Activated naive CD4-positive, alpha-beta T cell treated with anti-CD3 and anti-CD28 coated beads, Interleukin-2, amount 50 U/mL, for 24 hours (primary cell): ENCODE measurements at regions not wholly inside any gene's neighbourhood (a gene's known extent, or its start where the extent isn't known, plus 50 kb on each side); places are given as distances from the start of the nearest gene placed in this dataset.
A peak's percentile ranks its signal among the peaks of the same experiment; 100 is the strongest.

ENCODE experiments used
- H3K27ac Mint-ChIP-seq: one replicate; pipeline ENCODE4 v1.8.0; 2021; ENCODE audit warnings: mild to moderate bottlenecking, mixed read lengths
- H3K27me3 Mint-ChIP-seq: one replicate; pipeline ENCODE4 v1.8.0; 2021; ENCODE audit warnings: mixed read lengths
- H3K36me3 Mint-ChIP-seq: one replicate; pipeline ENCODE4 v1.8.0; 2021; ENCODE audit warnings: mixed read lengths
- H3K4me1 Mint-ChIP-seq: one replicate; pipeline ENCODE4 v1.8.0; 2021; ENCODE audit warnings: mixed read lengths
- H3K4me3 Mint-ChIP-seq: one replicate; pipeline ENCODE4 v1.8.0; 2021; ENCODE audit warnings: mild to moderate bottlenecking, mixed read lengths
- H3K9me3 Mint-ChIP-seq: one replicate; pipeline ENCODE4 v1.8.0; 2021; ENCODE audit warnings: mixed read lengths

DNA sequence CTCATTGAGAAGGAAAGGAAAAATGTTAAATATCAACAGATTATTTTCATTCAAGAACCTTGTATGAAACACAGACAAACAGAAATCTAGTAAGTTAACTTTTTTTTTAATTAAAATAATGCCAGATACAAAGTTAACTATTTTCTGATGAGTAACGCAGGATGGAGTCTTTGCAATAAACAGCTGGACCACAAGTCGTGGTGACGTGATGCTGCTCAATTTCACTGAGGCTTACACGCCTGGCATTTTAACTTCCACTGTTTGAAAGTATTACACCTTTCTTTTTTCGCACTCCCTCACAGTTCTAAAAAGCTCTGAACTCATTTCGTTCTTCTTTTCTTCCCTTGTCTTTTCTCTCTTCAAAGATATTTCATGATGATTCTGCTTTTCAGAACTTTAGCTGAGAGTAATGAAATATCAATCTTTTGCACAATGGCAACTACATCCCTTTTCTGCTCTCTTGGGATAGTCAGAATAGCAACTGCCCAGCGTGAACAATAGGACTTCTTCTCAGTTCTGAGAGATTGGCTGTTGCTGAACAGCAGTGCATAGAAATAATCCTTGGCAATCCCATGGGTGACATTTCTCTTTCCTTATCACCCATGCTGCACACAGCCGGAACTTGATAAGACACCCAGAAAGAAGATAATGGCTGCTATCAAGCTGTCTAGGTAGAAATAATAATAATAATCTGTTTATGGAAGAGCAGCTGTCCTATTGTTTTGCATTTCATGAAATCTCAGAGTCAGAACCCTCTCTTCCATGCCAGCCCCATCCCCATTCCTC, 160.5 kb downstream of the BTG1 start:
- H3K36me3 Mint-ChIP-seq, result peaks cover 11% of the 10 kb centered on the region
- no peaks in the 10 kb centered on the region for H3K27me3 Mint-ChIP-seq
- no peak overlapping the region for H3K4me3 Mint-ChIP-seq
- peaks cover 12% of the 10 kb centered on the region for H3K9me3 Mint-ChIP-seq
- H3K4me1 Mint-ChIP-seq, result peaks cover 83% of the 10 kb centered on the region
- no peak overlapping the region for H3K27ac Mint-ChIP-seq

DNA sequence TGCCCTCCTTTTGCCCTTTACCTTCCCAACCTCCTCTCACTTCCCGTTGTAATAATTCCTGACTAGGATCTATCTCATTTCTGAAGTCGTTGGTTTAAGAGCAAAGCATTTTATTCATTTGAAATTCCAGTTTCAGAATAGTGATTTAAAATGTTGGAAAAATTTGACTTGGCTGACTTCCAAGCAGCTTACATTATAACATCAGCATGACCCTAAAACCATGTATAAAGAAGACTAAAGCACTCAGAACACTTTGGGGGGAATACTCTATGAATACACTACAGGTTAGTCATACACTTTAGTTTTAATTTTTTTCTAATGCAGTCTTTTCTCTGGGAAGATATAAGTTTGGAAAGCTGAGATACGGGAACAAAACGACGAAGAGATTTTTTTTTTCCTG, 161.1 kb downstream of the BTG1 start:
- Mint-ChIP-seq H3K4me1 (peaks cover 79% of the 10 kb centered on the region), H3K27ac (peak overlapping the region; percentile 12), H3K36me3 (peaks cover 11% of the 10 kb centered on the region), H3K4me3 (no peak overlapping the region), H3K27me3 (no peaks in the 10 kb centered on the region), H3K9me3 (peaks cover 12% of the 10 kb centered on the region)

DNA sequence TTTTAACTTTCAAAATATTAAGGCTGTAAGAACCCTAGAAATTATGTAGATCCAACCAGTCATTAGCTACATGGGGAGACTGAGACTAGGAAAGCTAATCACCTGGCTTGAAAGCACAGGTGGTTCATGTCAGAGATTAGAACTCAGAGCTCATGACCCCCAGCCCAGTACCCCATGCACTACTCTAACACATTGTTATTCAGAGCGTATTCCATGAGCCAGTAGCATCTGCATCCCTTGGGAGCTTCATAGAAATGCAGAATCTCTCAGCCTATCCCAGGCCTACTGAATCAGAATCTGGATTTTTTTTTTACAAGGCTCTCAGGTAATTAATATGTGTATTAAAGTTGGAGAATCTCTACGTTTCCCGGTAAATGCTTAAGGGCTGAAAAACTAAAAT, 161.7 kb downstream of the BTG1 start:
- peaks cover 12% of the 10 kb centered on the region for H3K9me3 Mint-ChIP-seq
- peaks cover 77% of the 10 kb centered on the region for H3K4me1 Mint-ChIP-seq
- no peak overlapping the region for H3K27ac Mint-ChIP-seq

DNA sequence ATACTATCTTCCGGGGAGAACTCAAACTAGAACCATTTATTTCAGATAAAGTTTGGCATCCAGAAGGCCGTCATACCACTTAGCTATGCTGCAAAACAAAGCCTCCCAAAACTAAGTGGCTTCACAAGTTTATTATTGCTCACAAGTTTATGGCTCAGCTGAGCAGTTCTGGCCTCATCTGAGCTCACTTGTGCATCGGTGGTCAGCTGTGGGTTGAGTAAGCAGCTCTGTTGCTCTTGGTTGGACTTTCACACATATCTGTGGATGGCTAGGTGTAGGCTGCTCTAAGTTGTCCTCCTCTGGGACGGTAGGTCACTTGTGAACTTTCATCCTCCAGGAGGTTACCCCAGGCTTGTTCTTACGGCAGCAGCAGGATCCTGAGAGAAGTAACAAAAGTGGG, 162.7 kb downstream of the BTG1 start:
- peaks cover 77% of the 10 kb centered on the region for H3K4me1 Mint-ChIP-seq
- peaks cover 11% of the 10 kb centered on the region for H3K36me3 Mint-ChIP-seq
- H3K27me3 Mint-ChIP-seq, result no peaks in the 10 kb centered on the region
- peaks cover 18% of the 10 kb centered on the region for H3K9me3 Mint-ChIP-seq
- no peak overlapping the region for H3K4me3 Mint-ChIP-seq
- H3K27ac Mint-ChIP-seq, result no peak overlapping the region

More for the DNA sequence above, 161.7 kb downstream of the BTG1 start:
- peaks cover 9% of the 10 kb centered on the region for H3K36me3 Mint-ChIP-seq
- H3K27me3 Mint-ChIP-seq, result no peaks in the 10 kb centered on the region
- no peak overlapping the region for H3K4me3 Mint-ChIP-seq

DNA sequence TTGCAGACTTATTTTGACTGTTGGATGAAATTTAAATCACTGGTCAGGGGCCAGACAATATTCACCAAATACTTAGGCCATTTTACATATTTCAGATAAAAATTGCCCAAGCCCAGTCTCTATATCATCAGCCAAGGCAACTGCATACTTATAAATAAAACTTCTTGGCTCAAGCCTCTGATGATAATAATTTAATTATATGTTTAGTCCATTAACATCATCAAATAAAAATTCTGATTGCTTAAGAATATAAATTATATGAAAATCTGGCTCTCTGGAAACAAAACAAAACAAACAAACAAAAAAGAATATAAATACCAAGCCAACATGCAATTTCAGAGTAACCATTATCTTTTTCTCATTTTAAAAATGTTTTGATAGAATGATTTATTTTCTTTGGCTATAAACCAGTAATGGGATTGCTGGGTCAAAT, 165.2 kb downstream of the BTG1 start:
- H3K27ac Mint-ChIP-seq, result no peak overlapping the region
- H3K27me3 Mint-ChIP-seq, result no peaks in the 10 kb centered on the region
- H3K36me3 Mint-ChIP-seq, result peaks cover 14% of the 10 kb centered on the region
- H3K4me1 Mint-ChIP-seq, result peaks cover 67% of the 10 kb centered on the region
- peaks cover 24% of the 10 kb centered on the region for H3K9me3 Mint-ChIP-seq
- H3K4me3 Mint-ChIP-seq, result no peak overlapping the region

DNA sequence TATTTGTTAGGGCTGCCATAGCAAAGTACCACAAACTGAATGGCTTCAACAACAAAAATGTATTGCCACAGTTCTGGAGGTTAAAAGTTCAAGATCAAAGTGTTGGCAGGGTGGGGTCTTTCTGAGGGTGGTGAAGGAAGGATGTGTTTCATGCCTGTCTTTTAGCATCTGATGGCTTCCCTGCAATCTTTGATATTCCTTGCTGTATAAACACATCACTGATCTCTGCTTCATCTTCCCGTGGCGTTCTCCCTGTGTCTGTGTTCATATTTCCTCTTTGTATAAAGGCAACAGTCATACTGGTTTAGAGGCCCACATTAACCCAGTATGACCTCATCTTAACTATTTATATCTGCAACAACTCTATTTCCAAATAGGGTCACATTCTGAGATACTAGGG, 167.5 kb downstream of the BTG1 start:
- Mint-ChIP-seq H3K9me3 (peaks cover 24% of the 10 kb centered on the region), H3K36me3 (peaks cover 14% of the 10 kb centered on the region)

DNA sequence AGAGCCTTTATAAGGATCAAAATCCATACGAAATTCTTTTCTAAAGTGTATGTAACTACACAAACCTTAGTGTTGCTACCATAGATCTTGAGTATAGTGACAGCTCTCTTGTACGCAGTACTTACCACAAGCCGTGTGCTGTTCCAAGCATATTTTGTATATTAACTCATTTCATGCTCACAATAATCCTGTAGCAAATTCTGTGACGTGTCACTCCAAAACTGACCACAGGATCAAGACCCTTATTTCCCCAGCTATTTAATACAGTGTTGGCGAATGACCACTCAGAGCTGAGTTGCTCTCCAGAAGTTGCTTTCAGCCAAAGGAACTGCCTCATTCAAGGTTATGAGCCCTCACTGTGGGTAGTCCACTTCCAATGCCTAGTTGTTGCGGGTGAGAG, 169.8 kb downstream of the BTG1 start:
- H3K4me1 Mint-ChIP-seq, result peaks cover 49% of the 10 kb centered on the region

More for the DNA sequence above, 167.5 kb downstream of the BTG1 start:
- H3K27me3 Mint-ChIP-seq, result no peaks in the 10 kb centered on the region
- peak overlapping the region; percentile 28 for H3K4me3 Mint-ChIP-seq
- H3K27ac Mint-ChIP-seq, result peak overlapping the region; percentile 94
- H3K4me1 Mint-ChIP-seq, result peaks cover 66% of the 10 kb centered on the region

DNA sequence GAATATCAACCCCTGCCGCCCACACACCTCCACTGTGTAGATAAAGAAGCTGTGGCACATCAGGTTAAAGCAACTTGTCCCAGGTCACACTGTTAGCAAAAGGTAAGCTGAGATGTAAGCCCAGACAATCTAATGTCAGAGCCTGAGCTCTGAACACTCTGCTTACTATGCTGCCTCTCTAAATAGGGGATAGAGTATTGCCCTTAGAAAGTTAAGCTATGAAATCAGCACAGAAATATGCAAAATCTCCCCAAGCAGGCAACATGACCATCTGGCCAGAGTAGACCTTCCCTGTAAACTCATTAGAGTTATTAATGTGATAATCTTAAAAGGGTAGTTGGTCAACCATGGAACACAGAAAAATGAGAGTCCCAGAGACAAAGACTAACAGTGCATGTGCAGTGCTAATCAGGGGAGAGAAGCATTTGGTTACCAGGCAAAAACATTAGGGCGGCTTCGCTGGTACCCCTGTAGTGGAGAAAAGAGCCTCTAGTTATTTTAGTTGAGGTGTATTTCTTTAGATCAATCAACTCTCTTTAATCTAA, 171.0 kb downstream of the BTG1 start:
- Mint-ChIP-seq H3K4me1 (peaks cover 43% of the 10 kb centered on the region), H3K9me3 (peaks cover 12% of the 10 kb centered on the region), H3K27ac (no peak overlapping the region), H3K27me3 (no peaks in the 10 kb centered on the region), H3K4me3 (no peak overlapping the region), H3K36me3 (peaks cover 16% of the 10 kb centered on the region)

More for the DNA sequence above, 169.8 kb downstream of the BTG1 start:
- H3K36me3 Mint-ChIP-seq, result peaks cover 15% of the 10 kb centered on the region
- no peaks in the 10 kb centered on the region for H3K27me3 Mint-ChIP-seq
- no peak overlapping the region for H3K4me3 Mint-ChIP-seq
- H3K27ac Mint-ChIP-seq, result peak overlapping the region; percentile 41
- H3K9me3 Mint-ChIP-seq, result peaks cover 14% of the 10 kb centered on the region

DNA sequence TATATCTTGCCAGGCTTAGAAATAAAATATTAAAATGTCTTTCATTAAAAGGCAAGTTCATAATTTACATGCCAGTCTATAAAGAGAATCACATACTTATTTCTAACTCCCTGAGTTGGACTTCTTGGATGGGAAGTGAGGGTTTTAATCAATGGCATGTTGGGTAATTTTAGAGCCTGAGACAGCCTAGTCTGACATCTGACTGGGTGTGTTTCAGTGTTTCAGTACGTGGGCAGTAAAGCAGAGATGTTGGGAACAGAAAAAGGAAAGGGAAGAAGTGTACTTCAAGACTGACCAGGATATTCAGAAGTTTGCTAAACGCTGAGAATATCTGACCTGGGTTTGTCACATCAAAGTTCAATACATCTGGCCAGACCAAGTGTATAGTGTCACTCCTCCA, 171.8 kb downstream of the BTG1 start:
- peaks cover 12% of the 10 kb centered on the region for H3K9me3 Mint-ChIP-seq
- H3K36me3 Mint-ChIP-seq, result peaks cover 16% of the 10 kb centered on the region
- no peak overlapping the region for H3K27ac Mint-ChIP-seq
- H3K27me3 Mint-ChIP-seq, result no peaks in the 10 kb centered on the region
- peaks cover 39% of the 10 kb centered on the region for H3K4me1 Mint-ChIP-seq
- no peak overlapping the region for H3K4me3 Mint-ChIP-seq

DNA sequence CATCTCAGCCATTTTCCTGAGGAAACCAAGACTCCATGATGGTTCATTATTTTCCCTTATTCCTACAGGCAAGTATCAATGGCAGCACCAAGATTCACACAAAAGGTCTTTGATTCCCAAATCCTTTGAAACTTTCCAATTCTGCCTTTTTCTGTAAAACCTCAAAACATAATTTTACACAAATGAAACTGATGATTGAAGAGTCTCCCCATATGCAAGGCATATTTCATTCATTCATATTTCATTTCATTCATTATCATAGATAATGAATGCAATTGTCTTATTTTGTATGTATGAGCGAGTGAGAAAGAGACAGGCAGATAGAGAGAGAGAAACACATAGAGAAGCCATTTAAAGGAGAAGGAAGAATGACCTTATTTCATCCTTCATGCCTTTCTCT, 172.8 kb downstream of the BTG1 start:
- H3K36me3 Mint-ChIP-seq, result peaks cover 12% of the 10 kb centered on the region
- no peak overlapping the region for H3K4me3 Mint-ChIP-seq
- peaks cover 32% of the 10 kb centered on the region for H3K4me1 Mint-ChIP-seq
- no peaks in the 10 kb centered on the region for H3K27me3 Mint-ChIP-seq
- peaks cover 7% of the 10 kb centered on the region for H3K9me3 Mint-ChIP-seq
- no peak overlapping the region for H3K27ac Mint-ChIP-seq

DNA sequence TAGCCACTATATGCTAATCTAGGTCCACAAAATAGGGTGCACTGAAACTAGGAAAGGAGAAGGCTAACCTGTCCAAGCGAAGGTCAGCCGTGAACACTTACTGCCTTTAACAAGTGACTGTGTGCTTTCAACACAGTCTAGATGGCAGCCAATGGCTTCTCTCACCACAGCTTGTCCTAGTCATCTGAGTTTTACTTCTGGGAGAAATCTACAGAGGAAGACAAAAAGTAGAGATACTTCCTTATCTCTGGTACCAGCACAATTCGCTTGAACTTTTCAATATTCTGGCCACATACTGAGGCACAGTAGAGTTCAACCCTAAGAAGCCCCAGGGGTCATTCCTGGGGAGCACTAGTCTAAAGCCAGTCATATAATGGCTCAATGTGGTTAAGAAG, 176.9 kb downstream of the BTG1 start:
- Mint-ChIP-seq H3K4me3 (no peak overlapping the region), H3K4me1 (peaks cover 23% of the 10 kb centered on the region), H3K9me3 (peaks cover under 1% of the 10 kb centered on the region), H3K27me3 (no peaks in the 10 kb centered on the region), H3K27ac (no peak overlapping the region), H3K36me3 (peaks cover 14% of the 10 kb centered on the region)

DNA sequence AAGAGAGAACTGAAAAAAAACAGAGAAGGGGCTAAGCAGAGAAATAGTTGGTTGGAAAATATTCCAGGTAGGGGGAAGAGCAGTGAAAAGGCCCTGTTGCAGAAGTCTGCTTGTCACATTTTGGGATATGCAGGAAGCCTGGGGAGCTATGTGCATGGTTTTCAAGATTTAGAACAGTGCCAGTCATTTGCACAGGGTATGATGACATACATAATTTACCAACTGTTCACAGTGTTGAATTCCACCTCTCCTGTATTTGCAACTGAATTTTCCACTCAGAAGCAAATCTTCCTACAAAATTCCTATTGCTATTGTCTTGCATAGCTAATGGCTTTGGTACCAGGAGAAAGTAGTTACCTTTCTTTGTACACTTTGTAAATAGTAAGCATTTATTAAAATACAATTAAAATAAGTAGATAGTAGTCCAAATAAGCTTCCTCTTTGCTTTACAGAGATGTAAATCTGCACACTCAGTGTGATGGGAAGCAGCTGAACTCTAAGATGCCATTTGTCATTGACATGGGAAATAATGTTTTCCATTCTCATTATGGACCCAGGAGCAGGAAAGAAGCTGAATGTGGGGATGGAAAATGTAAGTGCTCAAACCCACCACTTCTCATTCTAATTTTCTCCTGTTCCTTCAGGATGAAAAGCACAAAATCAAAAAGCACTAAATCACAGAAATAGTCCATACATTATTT, 177.4 kb downstream of the BTG1 start:
- no peak overlapping the region for H3K27ac Mint-ChIP-seq
- peaks cover 18% of the 10 kb centered on the region for H3K36me3 Mint-ChIP-seq
- H3K4me1 Mint-ChIP-seq, result peaks cover 23% of the 10 kb centered on the region
- no peak overlapping the region for H3K4me3 Mint-ChIP-seq
- H3K27me3 Mint-ChIP-seq, result no peaks in the 10 kb centered on the region
- peaks cover 6% of the 10 kb centered on the region for H3K9me3 Mint-ChIP-seq

DNA sequence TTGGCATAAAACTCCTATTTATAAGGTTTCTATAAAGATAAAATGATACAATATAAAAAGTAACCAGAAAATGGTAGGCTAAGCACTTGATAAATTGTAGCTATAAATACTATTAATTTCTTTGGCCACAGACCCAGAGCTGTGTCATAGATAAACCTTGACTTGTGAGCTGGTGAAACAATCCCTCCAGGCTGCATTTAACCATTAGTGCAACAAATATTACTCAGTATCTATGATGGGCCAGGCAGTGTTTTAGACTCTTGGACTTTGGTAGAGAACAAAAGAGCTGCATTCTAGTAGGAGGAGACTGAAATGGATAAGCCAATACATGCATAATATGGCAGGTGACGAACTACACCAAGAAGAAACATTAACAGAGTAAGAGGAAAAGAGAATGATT, 178.1 kb downstream of the BTG1 start:
- Mint-ChIP-seq H3K4me1 (peaks cover 18% of the 10 kb centered on the region), H3K27me3 (no peaks in the 10 kb centered on the region), H3K4me3 (no peak overlapping the region), H3K36me3 (peaks cover 23% of the 10 kb centered on the region), H3K27ac (no peak overlapping the region), H3K9me3 (peaks cover 9% of the 10 kb centered on the region)

DNA sequence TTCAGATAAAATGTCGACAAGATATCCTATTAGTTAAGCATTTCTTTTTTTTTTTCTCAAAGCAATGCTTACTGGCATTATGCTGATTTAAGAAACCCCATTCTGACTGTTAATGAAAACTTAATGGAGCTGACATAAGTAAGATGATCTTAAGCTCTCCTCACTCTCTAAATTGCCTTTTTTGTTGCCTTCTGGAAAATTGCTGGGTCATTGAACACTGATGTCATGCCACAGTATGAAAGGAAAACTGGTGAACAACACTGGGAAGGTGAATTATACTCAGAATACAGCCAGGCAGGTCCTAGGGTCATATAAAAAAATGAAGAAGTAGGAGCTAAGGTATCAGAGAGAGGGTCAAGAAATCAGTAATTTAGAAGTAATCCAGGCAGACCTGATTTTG, 179.9 kb downstream of the BTG1 start:
- H3K27ac Mint-ChIP-seq, result no peak overlapping the region
- H3K9me3 Mint-ChIP-seq, result peaks cover 14% of the 10 kb centered on the region
- H3K36me3 Mint-ChIP-seq, result peaks cover 20% of the 10 kb centered on the region
- no peaks in the 10 kb centered on the region for H3K27me3 Mint-ChIP-seq
- peaks cover 23% of the 10 kb centered on the region for H3K4me1 Mint-ChIP-seq
- H3K4me3 Mint-ChIP-seq, result no peak overlapping the region

DNA sequence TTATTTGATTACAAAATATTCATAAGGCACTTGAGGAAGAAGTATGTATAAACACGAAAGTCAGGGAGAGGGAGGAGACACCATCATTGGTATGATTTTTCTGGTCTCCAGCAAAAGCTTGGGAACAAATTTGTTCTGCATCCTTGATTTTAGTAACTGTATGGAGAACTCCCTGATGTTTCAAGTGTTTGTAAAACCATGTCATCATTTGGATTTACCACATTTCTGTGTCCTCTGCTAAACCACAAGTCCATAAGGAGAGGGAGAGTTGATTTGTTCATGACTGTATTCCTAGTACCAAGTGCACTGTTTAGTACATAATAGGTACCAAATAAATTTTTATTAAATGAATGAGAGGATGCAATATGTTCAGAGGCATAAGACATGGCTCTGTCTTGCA, 181.1 kb downstream of the BTG1 start:
- H3K27ac Mint-ChIP-seq, result no peak overlapping the region
- H3K4me3 Mint-ChIP-seq, result no peak overlapping the region
- H3K4me1 Mint-ChIP-seq, result peaks cover 33% of the 10 kb centered on the region
- H3K27me3 Mint-ChIP-seq, result no peaks in the 10 kb centered on the region
- H3K36me3 Mint-ChIP-seq, result peaks cover 23% of the 10 kb centered on the region
- H3K9me3 Mint-ChIP-seq, result peaks cover 14% of the 10 kb centered on the region

DNA sequence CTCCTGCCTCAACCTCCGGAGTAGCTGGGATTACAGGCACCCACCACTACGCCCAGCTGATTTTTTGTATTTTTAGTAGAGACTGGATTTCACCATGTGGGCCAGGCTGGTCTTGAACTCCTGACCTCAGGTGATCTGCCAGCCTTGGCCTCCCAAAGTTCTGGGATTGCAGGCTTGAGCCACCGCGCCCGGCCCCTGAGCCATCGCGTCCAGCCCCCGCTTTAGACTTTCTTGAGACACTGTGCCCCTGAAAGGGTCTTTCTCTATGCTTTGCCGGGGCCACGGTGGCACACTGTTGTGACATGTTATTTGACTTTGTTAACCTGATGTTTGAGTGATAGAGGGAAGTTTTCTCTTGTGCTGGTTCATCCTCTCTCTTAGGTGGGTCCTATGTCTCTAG, 186.4 kb downstream of the BTG1 start:
- no peaks in the 10 kb centered on the region for H3K27me3 Mint-ChIP-seq
- no peak overlapping the region for H3K4me3 Mint-ChIP-seq
- peaks cover 22% of the 10 kb centered on the region for H3K36me3 Mint-ChIP-seq
- peaks cover 31% of the 10 kb centered on the region for H3K4me1 Mint-ChIP-seq
- peaks cover 19% of the 10 kb centered on the region for H3K9me3 Mint-ChIP-seq
- H3K27ac Mint-ChIP-seq, result no peak overlapping the region
